ENCODE measurements at regions not wholly inside any gene's neighbourhood (a gene's known extent, or its start where the extent isn't known, plus 50 kb on each side); places are given as distances from the start of the nearest gene placed in this dataset.
"Not testable (repeated sequence)": the region's sequence is repeated elsewhere in the genome, so short reads cannot be mapped to it uniquely, and the experiment has no call there.

DNA sequence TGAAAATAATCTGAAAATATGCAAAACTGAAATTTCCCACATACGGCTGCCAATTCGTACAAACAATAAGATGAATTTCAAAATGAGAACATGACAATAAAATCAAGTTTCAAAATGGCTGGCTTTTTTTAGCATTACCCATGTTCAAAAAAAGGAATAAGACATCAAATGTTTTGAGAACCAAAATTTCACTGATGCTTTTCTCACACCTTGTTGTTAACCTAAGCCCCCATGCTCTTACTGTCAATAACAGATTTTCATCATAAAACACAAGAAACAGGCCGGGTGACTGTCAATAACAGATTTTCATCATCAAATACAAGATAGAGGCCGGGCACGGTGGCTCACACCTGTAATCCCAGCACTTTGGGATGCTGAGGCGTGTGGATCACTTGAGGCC lies 2149.6 kb upstream of the DEFB115 start:
- not testable (repeated sequence) for TF ChIP-seq CTCF (IDR thresholded peaks at IDR 0.05; ENCODE audit: borderline replicate concordance, extremely low read depth, low read length, poor library complexity, severe bottlenecking); EZH2 (IDR thresholded peaks at IDR 0.05; ENCODE audit: borderline replicate concordance, low read depth, low read length, severe bottlenecking)
